Right atrium auricular region (tissue), 2 donors: ENCODE measurements at regions not wholly inside any gene's neighbourhood (a gene's known extent, or its start where the extent isn't known, plus 50 kb on each side); places are given as distances from the start of the nearest gene placed in this dataset.
"Not testable (repeated sequence)": the region's sequence is repeated elsewhere in the genome, so short reads cannot be mapped to it uniquely, and the experiment has no call there.

Source experiments
- DNase-seq: peaks from one replicate; pipeline ENCODE4 v3.0.0-alpha.2; 2019; ENCODE audit warnings: low spot score
- H3K27ac ChIP-seq, 2 donors: fragments of 200-600 bp; sonication (generic); 1 replicate in 1 of 2; 2 replicates in 1 of 2; pipeline ENCODE4 v1.5.1; 2016 to 2019
- H3K27me3 ChIP-seq, 2 donors: fragments of 200-600 bp; sonication (generic); one replicate each; pipeline versions ENCODE4 v1.5.1 to v1.6.0; 2017 to 2019
- H3K36me3 ChIP-seq: fragments of 200-600 bp; sonication (generic); one replicate; pipeline ENCODE4 v1.5.1; 2016
- H3K4me1 ChIP-seq, 2 donors: fragments of 200-600 bp; sonication (generic); one replicate each; pipeline versions ENCODE4 v1.5.1 to v1.6.0; 2017 to 2019
- H3K4me3 ChIP-seq, 2 donors: fragments of 200-600 bp; sonication (generic); 1 replicate in 1 of 2; 2 replicates in 1 of 2; pipeline ENCODE4 v1.5.1; 2017 to 2019; ENCODE audit warnings: mild to moderate bottlenecking in 1 of 2, moderate library complexity in 1 of 2
- H3K9me3 ChIP-seq, 2 donors: fragments of 200-600 bp; sonication (generic); one replicate each; pipeline ENCODE4 v1.5.1; 2019
- CTCF ChIP-seq, 2 donors: fragments of 200-600 bp; sonication (generic); IDR thresholded peaks; one replicate each; pipeline ENCODE4 v1.5.1; 2019; ENCODE audit warnings: antibody characterized with exemption in 2 of 2

GRCh38 chr4:128641566-128641965, 167.9 kb upstream of the JADE1 start:
- H3K9me3 ChIP-seq, H3K27ac ChIP-seq, H3K27me3 ChIP-seq, H3K4me1 ChIP-seq, H3K4me3 ChIP-seq, DNase-seq, H3K36me3 ChIP-seq: not testable (repeated sequence)

DNA sequence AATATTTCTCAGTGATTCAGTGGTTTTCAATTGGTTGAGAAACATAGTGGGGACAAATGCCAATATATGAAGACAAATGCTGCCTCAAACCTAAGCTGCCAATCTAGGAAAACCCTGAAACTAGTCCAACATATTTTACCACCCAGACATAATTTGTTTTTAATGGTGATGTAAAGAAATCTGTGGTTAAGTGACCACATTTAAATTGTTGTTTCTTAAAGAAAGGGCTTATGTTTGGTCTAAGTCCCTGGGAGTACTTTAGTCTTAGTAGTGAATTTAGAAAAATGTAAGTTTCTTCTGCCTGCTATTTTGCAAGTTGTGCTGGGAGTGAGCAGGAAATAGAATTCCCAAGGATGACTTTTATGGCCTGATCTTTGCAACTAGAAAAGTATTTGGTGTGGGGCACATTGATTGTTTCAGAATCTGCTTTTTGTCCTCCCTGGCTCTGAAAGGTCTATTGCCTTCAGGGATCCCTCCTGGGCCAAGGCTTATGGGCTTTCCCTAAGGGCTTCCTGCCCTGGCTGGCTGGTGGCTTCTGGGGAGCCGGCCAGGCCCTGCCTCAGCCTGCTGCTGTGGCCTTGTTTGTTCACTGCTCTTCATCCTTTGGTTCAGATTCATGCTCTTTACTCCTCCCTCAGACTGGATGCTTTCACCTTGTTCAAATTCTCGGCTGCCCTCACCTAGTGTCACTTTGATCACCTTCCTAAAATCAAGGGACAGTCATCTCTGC, 169.8 kb upstream of the JADE1 start:
- Histone ChIP-seq H3K36me3 (no peaks in the 10 kb centered on the region), H3K27ac (peak overlapping the region; percentile 39 to 87), H3K27me3 (no peaks in the 10 kb centered on the region), H3K4me1 (peaks cover 0 to 13% of the 10 kb centered on the region in 2 donors), H3K4me3 (no peak overlapping the region), H3K9me3 (no peaks in the 10 kb centered on the region)
- no peak for TF ChIP-seq CTCF (IDR thresholded peaks at IDR 0.05)
- no peak for DNase-seq

DNA sequence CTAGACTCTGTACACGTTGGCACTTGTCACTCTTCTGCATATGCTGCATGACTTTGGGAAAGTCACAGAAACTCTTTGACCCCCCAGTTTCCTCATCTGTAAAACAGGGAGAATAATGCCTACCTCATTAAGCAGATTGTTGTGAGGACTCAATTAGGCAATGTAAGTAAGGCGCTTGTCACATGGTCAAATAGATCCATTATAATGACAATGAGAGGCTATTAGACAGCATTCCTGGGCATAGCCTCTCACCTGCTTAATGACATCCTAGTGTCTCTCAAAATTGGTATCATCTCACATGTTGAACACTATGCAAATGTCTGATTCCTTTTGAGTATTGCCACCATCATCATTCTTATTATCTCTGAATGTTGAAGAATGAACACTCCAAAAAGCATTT, 172.6 kb upstream of the JADE1 start:
- H3K36me3 ChIP-seq: no peaks in the 10 kb centered on the region
- H3K27me3 ChIP-seq: no peaks in the 10 kb centered on the region
- TF ChIP-seq CTCF (IDR thresholded peaks at IDR 0.05): no peak
- H3K4me3 ChIP-seq: no peak overlapping the region
- no peaks in the 10 kb centered on the region for H3K9me3 ChIP-seq
- H3K27ac ChIP-seq: peak overlapping the region; percentile 80 to 87
- peaks cover 0 to 13% of the 10 kb centered on the region in 2 donors for H3K4me1 ChIP-seq
- DNase-seq: no peak

DNA sequence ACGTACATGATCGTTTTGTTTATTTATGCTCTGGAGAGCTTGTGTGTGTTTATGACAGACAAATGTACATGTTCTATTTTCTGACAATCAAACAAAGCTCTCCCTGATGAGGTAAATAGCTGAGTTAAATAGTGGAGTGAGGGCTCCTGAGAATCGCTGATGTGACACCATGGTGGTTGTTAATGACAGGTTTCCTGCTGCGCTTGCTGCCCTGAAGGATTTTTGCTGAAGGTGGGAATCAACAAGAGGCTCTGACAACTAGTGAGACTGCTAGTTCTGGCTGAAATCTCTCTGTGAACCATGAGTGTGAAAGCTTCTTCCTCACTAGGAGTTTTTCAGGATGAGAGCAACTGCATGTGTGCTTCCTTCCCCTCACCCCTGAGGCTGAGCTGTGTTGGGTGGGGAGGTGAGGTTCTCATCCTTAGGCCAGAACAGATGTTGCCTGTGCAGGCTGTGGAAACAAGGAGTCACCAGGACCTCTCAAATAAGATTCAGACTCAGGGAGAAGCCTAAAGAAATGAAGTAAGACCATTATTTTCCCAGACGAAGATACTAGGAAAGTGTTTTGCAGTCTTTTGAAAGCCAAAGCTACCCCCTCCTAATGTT, 173.4 kb upstream of the JADE1 start:
- Histone ChIP-seq H3K4me1 (peaks cover 0 to 13% of the 10 kb centered on the region in 2 donors), H3K27me3 (no peaks in the 10 kb centered on the region), H3K4me3 (no peak overlapping the region), H3K36me3 (no peaks in the 10 kb centered on the region), H3K27ac (peak overlapping the region; percentile 80 to 87), H3K9me3 (no peaks in the 10 kb centered on the region)
- TF ChIP-seq CTCF (IDR thresholded peaks at IDR 0.05): no peak
- DNase-seq: no peak

- no peaks in the 10 kb centered on the region for H3K27me3 ChIP-seq
- peak overlapping the region; percentile 1 to 18 for H3K4me3 ChIP-seq
- H3K36me3 ChIP-seq: no peaks in the 10 kb centered on the region
- no peak for TF ChIP-seq CTCF (IDR thresholded peaks at IDR 0.05)
- H3K9me3 ChIP-seq: no peaks in the 10 kb centered on the region
- peak overlapping the region; percentile 80 to 87 for H3K27ac ChIP-seq
- peaks cover 0 to 13% of the 10 kb centered on the region in 2 donors for H3K4me1 ChIP-seq
- DNase-seq: peak; percentile 98
These were observed 174.2 kb upstream of the JADE1 start for GRCh38 chr4:128635141-128635954.

GRCh38 chr4:128633067-128633466, 176.4 kb upstream of the JADE1 start:
- Histone ChIP-seq H3K4me3 (no peak overlapping the region), H3K27me3 (no peaks in the 10 kb centered on the region), H3K9me3 (no peaks in the 10 kb centered on the region), H3K4me1 (peaks cover 0 to 13% of the 10 kb centered on the region in 2 donors), H3K36me3 (no peaks in the 10 kb centered on the region), H3K27ac (no peak overlapping the region)
- DNase-seq: no peak
- no peak for TF ChIP-seq CTCF (IDR thresholded peaks at IDR 0.05)
